ENCODE measurements at regions not wholly inside any gene's neighbourhood (a gene's known extent, or its start where the extent isn't known, plus 50 kb on each side); places are given as distances from the start of the nearest gene placed in this dataset.

GRCh38 chr7:156094350-156095146 lies 282.3 kb upstream of the SHH start:
- TF ChIP-seq POLR2AphosphoS5 (IDR thresholded peaks at IDR 0.05), result no peak
- no peak for TF ChIP-seq CTCF (IDR thresholded peaks at IDR 0.05 in 8 of 11, conservative IDR thresholded peaks at IDR 0.05 in 3 of 11)
- TF ChIP-seq POLR2A (IDR thresholded peaks at IDR 0.05), result no peak
- H3K4me3 ChIP-seq, result no peak overlapping the region
- peaks cover 0 to 34% (median 0%) of the 10 kb centered on the region in 7 donors for H3K27me3 ChIP-seq (replicated peaks in 1 of 7)
- intact Hi-C loops (cut with DNase I; ENCODE audit: low total_unique reads), result no loop called here
- WGBS, 5 donors, result 72 to 90% (median 85%) methylated on average over 10 to 15 of the region's 15 CpGs
- no peaks in the 10 kb centered on the region for H3K9me3 ChIP-seq
- H3K27ac ChIP-seq, result no peak overlapping the region
- no peaks in the 10 kb centered on the region for H3K4me1 ChIP-seq
- DNase-seq, result no peak
- H3K36me3 ChIP-seq, result no peaks in the 10 kb centered on the region

- no peak for DNase-seq
Observed at GRCh38 chr7:156092307-156092706, 280.0 kb upstream of the SHH start.

GRCh38 chr7:156091519-156092080 lies 279.3 kb upstream of the SHH start:
- no peaks in the 10 kb centered on the region for H3K9me3 ChIP-seq
- DNase-seq, result no peak
- no peak overlapping the region for H3K27ac ChIP-seq
- intact Hi-C loops (cut with DNase I; ENCODE audit: low total_unique reads), result no loop called here
- H3K36me3 ChIP-seq, result no peaks in the 10 kb centered on the region
- H3K4me1 ChIP-seq, result no peaks in the 10 kb centered on the region
- TF ChIP-seq POLR2AphosphoS5 (IDR thresholded peaks at IDR 0.05) (no peak), POLR2A (IDR thresholded peaks at IDR 0.05) (no peak), CTCF (IDR thresholded peaks at IDR 0.05 in 8 of 11, conservative IDR thresholded peaks at IDR 0.05 in 3 of 11) (no peak)
- H3K27me3 ChIP-seq (replicated peaks in 1 of 7), result peaks cover 0 to 29% (median 0%) of the 10 kb centered on the region in 7 donors
- H3K4me3 ChIP-seq, result no peak overlapping the region
- WGBS, 5 donors, result 73 to 84% (median 81%) methylated on average over 10 of the region's 10 CpGs

More at GRCh38 chr7:156092307-156092706, 280.0 kb upstream of the SHH start:
- Histone ChIP-seq H3K4me3 (no peak overlapping the region), H3K27ac (no peak overlapping the region), H3K27me3 (replicated peaks in 1 of 7) (peaks cover 0 to 34% (median 0%) of the 10 kb centered on the region in 7 donors), H3K9me3 (no peaks in the 10 kb centered on the region), H3K4me1 (no peaks in the 10 kb centered on the region), H3K36me3 (no peaks in the 10 kb centered on the region)
- intact Hi-C loops (cut with DNase I; ENCODE audit: low total_unique reads), result no loop called here
- 85 to 94% (median 90%) methylated on average over 11 of the region's 11 CpGs for WGBS, 5 donors
- TF ChIP-seq CTCF (IDR thresholded peaks at IDR 0.05 in 8 of 11, conservative IDR thresholded peaks at IDR 0.05 in 3 of 11), result no peak
- no peak for TF ChIP-seq POLR2A (IDR thresholded peaks at IDR 0.05)
- TF ChIP-seq POLR2AphosphoS5 (IDR thresholded peaks at IDR 0.05), result no peak

GRCh38 chr7:156090988-156091387 lies 278.7 kb upstream of the SHH start:
- Histone ChIP-seq H3K27ac (no peak overlapping the region), H3K9me3 (no peaks in the 10 kb centered on the region), H3K4me3 (no peak overlapping the region), H3K27me3 (replicated peaks in 1 of 7) (peaks cover 0 to 23% (median 0%) of the 10 kb centered on the region in 7 donors), H3K4me1 (no peaks in the 10 kb centered on the region), H3K36me3 (no peaks in the 10 kb centered on the region)
- WGBS, 5 donors, result 71 to 88% (median 80%) methylated on average over 6 of the region's 6 CpGs
- no peak for DNase-seq
- no peak for TF ChIP-seq POLR2AphosphoS5 (IDR thresholded peaks at IDR 0.05)
- no peak for TF ChIP-seq CTCF (IDR thresholded peaks at IDR 0.05 in 8 of 11, conservative IDR thresholded peaks at IDR 0.05 in 3 of 11)
- TF ChIP-seq POLR2A (IDR thresholded peaks at IDR 0.05), result no peak
- intact Hi-C loops (cut with DNase I; ENCODE audit: low total_unique reads), result no loop called here
